Right atrium auricular region (tissue), 2 donors: ENCODE measurements at regions not wholly inside any gene's neighbourhood (a gene's known extent, or its start where the extent isn't known, plus 50 kb on each side); places are given as distances from the start of the nearest gene placed in this dataset.

ENCODE experiments used
- DNase-seq: peaks from one replicate; pipeline ENCODE4 v3.0.0-alpha.2; 2019; ENCODE audit warnings: low spot score
- H3K27ac ChIP-seq, 2 donors: fragments of 200-600 bp; sonication (generic); 1 replicate in 1 of 2; 2 replicates in 1 of 2; pipeline ENCODE4 v1.5.1; 2016 to 2019
- H3K27me3 ChIP-seq, 2 donors: fragments of 200-600 bp; sonication (generic); one replicate each; pipeline versions ENCODE4 v1.5.1 to v1.6.0; 2017 to 2019
- H3K36me3 ChIP-seq: fragments of 200-600 bp; sonication (generic); one replicate; pipeline ENCODE4 v1.5.1; 2016
- H3K4me1 ChIP-seq, 2 donors: fragments of 200-600 bp; sonication (generic); one replicate each; pipeline versions ENCODE4 v1.5.1 to v1.6.0; 2017 to 2019
- H3K4me3 ChIP-seq, 2 donors: fragments of 200-600 bp; sonication (generic); 1 replicate in 1 of 2; 2 replicates in 1 of 2; pipeline ENCODE4 v1.5.1; 2017 to 2019; ENCODE audit warnings: mild to moderate bottlenecking in 1 of 2, moderate library complexity in 1 of 2
- H3K9me3 ChIP-seq, 2 donors: fragments of 200-600 bp; sonication (generic); one replicate each; pipeline ENCODE4 v1.5.1; 2019
- CTCF ChIP-seq, 2 donors: fragments of 200-600 bp; sonication (generic); IDR thresholded peaks; one replicate each; pipeline ENCODE4 v1.5.1; 2019; ENCODE audit warnings: antibody characterized with exemption in 2 of 2

GRCh38 chr20:46802722-46803121 is 91.9 kb upstream of the EYA2 start:
- Histone ChIP-seq H3K4me3 (no peak overlapping the region), H3K36me3 (no peaks in the 10 kb centered on the region), H3K27ac (no peak overlapping the region), H3K27me3 (no peaks in the 10 kb centered on the region), H3K4me1 (no peaks in the 10 kb centered on the region), H3K9me3 (no peaks in the 10 kb centered on the region)
- TF ChIP-seq CTCF (IDR thresholded peaks at IDR 0.05) = no peak
- no peak for DNase-seq

- no peaks in the 10 kb centered on the region for H3K27me3 ChIP-seq
- no peaks in the 10 kb centered on the region for H3K4me1 ChIP-seq
- no peaks in the 10 kb centered on the region for H3K9me3 ChIP-seq
- H3K4me3 ChIP-seq = no peak overlapping the region
- DNase-seq = no peak
- H3K27ac ChIP-seq = no peak overlapping the region
- H3K36me3 ChIP-seq = no peaks in the 10 kb centered on the region
- TF ChIP-seq CTCF (IDR thresholded peaks at IDR 0.05) = no peak
These were observed 91.3 kb upstream of the EYA2 start for GRCh38 chr20:46803123-46804020.

- Histone ChIP-seq H3K27ac (no peak overlapping the region), H3K4me1 (no peaks in the 10 kb centered on the region), H3K36me3 (no peaks in the 10 kb centered on the region), H3K27me3 (no peaks in the 10 kb centered on the region), H3K9me3 (no peaks in the 10 kb centered on the region), H3K4me3 (no peak overlapping the region)
- no peak for TF ChIP-seq CTCF (IDR thresholded peaks at IDR 0.05)
- no peak for DNase-seq
These were observed 90.5 kb upstream of the EYA2 start for GRCh38 chr20:46804126-46804525.

GRCh38 chr20:46805836-46806235 is 88.8 kb upstream of the EYA2 start:
- H3K9me3 ChIP-seq = no peaks in the 10 kb centered on the region
- H3K4me1 ChIP-seq = no peaks in the 10 kb centered on the region
- no peak overlapping the region for H3K27ac ChIP-seq
- DNase-seq = no peak
- TF ChIP-seq CTCF (IDR thresholded peaks at IDR 0.05) = no peak
- H3K4me3 ChIP-seq = no peak overlapping the region
- no peaks in the 10 kb centered on the region for H3K36me3 ChIP-seq
- no peaks in the 10 kb centered on the region for H3K27me3 ChIP-seq

GRCh38 chr20:46807998-46808397 is 86.6 kb upstream of the EYA2 start:
- Histone ChIP-seq H3K4me3 (no peak overlapping the region), H3K36me3 (no peaks in the 10 kb centered on the region), H3K4me1 (peaks cover 0 to 8% of the 10 kb centered on the region in 2 donors), H3K9me3 (no peaks in the 10 kb centered on the region), H3K27ac (no peak overlapping the region), H3K27me3 (peaks cover 0 to 12% of the 10 kb centered on the region in 2 donors)
- no peak for TF ChIP-seq CTCF (IDR thresholded peaks at IDR 0.05)
- DNase-seq = no peak
